ENCODE measurements at regions not wholly inside any gene's neighbourhood (a gene's known extent, or its start where the extent isn't known, plus 50 kb on each side); places are given as distances from the start of the nearest gene placed in this dataset.

DNA sequence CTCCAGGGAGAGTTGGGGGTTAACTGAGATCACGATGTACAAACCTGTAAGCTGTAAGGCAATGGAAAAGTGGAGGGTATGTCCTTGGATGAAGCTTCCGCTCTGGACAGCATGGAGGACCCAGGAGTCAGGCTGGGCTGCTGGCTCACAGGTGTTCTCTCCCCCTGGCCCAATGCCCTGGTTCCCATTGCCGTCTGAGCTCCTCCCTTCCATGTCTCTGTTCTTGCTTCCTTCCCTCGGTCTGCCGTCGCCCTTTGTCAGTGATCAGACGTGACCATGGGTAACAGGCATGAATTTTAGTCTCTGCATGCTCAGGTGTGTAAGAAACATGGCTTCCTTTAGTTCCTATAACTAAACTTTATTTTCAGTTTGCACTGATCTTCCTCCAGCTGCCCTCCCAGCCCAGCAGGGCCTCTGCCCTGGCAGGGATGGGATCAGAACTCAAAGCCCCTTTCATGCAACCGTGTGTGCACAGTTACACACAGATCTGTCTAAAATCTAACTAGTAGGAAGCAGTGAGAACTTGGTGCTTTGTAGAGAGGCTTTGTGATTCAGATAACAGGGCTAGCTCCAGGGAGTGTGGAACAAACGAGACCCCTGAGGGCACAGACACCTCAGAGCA is 51.7 kb upstream of the KCNMB1 start:
- TF ChIP-seq FOXA2 (IDR thresholded peaks at IDR 0.05) (no peak), YY1 (IDR thresholded peaks at IDR 0.05) (no peak), HNF4G (IDR thresholded peaks at IDR 0.05) (no peak), SP1 (IDR thresholded peaks at IDR 0.05) (no peak), NR2F2 (IDR thresholded peaks at IDR 0.05) (no peak), FOXA1 (IDR thresholded peaks at IDR 0.05) (no peak), RXRA (IDR thresholded peaks at IDR 0.05) (no peak), JUND (IDR thresholded peaks at IDR 0.05) (no peak)
- TF ChIP-seq, protein P1, sequence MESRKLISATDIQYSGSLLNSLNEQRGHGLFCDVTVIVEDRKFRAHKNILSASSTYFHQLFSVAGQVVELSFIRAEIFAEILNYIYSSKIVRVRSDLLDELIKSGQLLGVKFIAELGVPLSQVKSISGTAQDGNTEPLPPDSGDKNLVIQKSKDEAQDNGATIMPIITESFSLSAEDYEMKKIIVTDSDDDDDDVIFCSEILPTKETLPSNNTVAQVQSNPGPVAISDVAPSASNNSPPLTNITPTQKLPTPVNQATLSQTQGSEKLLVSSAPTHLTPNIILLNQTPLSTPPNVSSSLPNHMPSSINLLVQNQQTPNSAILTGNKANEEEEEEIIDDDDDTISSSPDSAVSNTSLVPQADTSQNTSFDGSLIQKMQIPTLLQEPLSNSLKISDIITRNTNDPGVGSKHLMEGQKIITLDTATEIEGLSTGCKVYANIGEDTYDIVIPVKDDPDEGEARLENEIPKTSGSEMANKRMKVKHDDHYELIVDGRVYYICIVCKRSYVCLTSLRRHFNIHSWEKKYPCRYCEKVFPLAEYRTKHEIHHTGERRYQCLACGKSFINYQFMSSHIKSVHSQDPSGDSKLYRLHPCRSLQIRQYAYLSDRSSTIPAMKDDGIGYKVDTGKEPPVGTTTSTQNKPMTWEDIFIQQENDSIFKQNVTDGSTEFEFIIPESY (IDR thresholded peaks at IDR 0.05), result no peak
- TF ChIP-seq, protein P2, sequence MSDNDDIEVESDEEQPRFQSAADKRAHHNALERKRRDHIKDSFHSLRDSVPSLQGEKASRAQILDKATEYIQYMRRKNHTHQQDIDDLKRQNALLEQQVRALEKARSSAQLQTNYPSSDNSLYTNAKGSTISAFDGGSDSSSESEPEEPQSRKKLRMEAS (IDR thresholded peaks at IDR 0.05), result no peak
- Histone ChIP-seq H3K27me3 (ENCODE audit: control insufficient read depth in 4 of 4, insufficient read depth in 4 of 4, low read length in 3 of 4) (no peaks in the 10 kb centered on the region), H3K4me1 (ENCODE audit: control insufficient read depth in 4 of 4, insufficient read depth in 4 of 4, low read length in 3 of 4) (no peaks in the 10 kb centered on the region), H3K27ac (ENCODE audit: low read depth in 1 of 2, low read length in 2 of 2) (no peak overlapping the region), H3K4me3 (ENCODE audit: low read depth in 1 of 3, low read length in 3 of 3) (no peak overlapping the region), H3K36me3 (ENCODE audit: control insufficient read depth in 4 of 4, insufficient read depth in 3 of 4, low read depth in 1 of 4, low read length in 3 of 4) (no peaks in the 10 kb centered on the region), H3K9me3 (ENCODE audit: control insufficient read depth in 4 of 4, low read length in 3 of 4) (no peaks in the 10 kb centered on the region), H3K9ac (ENCODE audit: low read depth in 1 of 2, low read length in 2 of 2) (no peak overlapping the region)
- DNase-seq (ENCODE audit: low spot score), result peak; percentile 19
- WGBS, result 87% methylated on average over 9 of the region's 9 CpGs

DNA sequence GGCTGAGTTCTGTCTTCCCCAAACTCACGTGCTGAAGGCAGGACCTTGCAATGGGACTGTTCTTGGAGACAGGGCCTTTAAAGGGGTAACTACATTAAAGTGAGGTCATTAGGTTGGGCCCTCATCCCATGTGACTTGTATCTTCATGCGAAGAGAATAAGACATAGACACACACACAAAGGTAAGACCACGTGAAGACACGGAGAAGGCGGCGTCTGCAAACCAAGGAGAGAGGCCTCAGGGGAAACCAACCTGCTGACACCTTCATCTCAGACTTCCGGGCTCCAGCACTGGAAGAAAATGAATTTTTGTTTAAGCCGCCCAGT is 50.7 kb upstream of the KCNMB1 start:
- no peak overlapping the region for H3K4me3 ChIP-seq (ENCODE audit: low read depth in 1 of 3, low read length in 3 of 3)
- 95% methylated on average over 8 of the region's 8 CpGs for WGBS
- H3K27ac ChIP-seq (ENCODE audit: low read depth in 1 of 2, low read length in 2 of 2), result no peak overlapping the region
- H3K9ac ChIP-seq (ENCODE audit: low read depth in 1 of 2, low read length in 2 of 2), result no peak overlapping the region
- TF ChIP-seq RAD21 (IDR thresholded peaks at IDR 0.05) (no peak), HNF4A (conservative IDR thresholded peaks at IDR 0.05) (no peak), YY1 (IDR thresholded peaks at IDR 0.05) (no peak), HNF4G (IDR thresholded peaks at IDR 0.05) (no peak)
- TF ChIP-seq, protein P3, sequence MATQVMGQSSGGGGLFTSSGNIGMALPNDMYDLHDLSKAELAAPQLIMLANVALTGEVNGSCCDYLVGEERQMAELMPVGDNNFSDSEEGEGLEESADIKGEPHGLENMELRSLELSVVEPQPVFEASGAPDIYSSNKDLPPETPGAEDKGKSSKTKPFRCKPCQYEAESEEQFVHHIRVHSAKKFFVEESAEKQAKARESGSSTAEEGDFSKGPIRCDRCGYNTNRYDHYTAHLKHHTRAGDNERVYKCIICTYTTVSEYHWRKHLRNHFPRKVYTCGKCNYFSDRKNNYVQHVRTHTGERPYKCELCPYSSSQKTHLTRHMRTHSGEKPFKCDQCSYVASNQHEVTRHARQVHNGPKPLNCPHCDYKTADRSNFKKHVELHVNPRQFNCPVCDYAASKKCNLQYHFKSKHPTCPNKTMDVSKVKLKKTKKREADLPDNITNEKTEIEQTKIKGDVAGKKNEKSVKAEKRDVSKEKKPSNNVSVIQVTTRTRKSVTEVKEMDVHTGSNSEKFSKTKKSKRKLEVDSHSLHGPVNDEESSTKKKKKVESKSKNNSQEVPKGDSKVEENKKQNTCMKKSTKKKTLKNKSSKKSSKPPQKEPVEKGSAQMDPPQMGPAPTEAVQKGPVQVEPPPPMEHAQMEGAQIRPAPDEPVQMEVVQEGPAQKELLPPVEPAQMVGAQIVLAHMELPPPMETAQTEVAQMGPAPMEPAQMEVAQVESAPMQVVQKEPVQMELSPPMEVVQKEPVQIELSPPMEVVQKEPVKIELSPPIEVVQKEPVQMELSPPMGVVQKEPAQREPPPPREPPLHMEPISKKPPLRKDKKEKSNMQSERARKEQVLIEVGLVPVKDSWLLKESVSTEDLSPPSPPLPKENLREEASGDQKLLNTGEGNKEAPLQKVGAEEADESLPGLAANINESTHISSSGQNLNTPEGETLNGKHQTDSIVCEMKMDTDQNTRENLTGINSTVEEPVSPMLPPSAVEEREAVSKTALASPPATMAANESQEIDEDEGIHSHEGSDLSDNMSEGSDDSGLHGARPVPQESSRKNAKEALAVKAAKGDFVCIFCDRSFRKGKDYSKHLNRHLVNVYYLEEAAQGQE (IDR thresholded peaks at IDR 0.05), result no peak
- no peaks in the 10 kb centered on the region for H3K4me1 ChIP-seq (ENCODE audit: control insufficient read depth in 4 of 4, insufficient read depth in 4 of 4, low read length in 3 of 4)
- no peak for DNase-seq (ENCODE audit: low spot score)
- no peaks in the 10 kb centered on the region for H3K27me3 ChIP-seq (ENCODE audit: control insufficient read depth in 4 of 4, insufficient read depth in 4 of 4, low read length in 3 of 4)
- no peaks in the 10 kb centered on the region for H3K36me3 ChIP-seq (ENCODE audit: control insufficient read depth in 4 of 4, insufficient read depth in 3 of 4, low read depth in 1 of 4, low read length in 3 of 4)
- H3K9me3 ChIP-seq (ENCODE audit: control insufficient read depth in 4 of 4, low read length in 3 of 4), result no peaks in the 10 kb centered on the region
